Central memory CD8-positive, alpha-beta T cell (primary cell): ENCODE measurements at regions not wholly inside any gene's neighbourhood (a gene's known extent, or its start where the extent isn't known, plus 50 kb on each side); places are given as distances from the start of the nearest gene placed in this dataset.
"Not testable (repeated sequence)": the region's sequence is repeated elsewhere in the genome, so short reads cannot be mapped to it uniquely, and the experiment has no call there.

Experiments used
- ATAC-seq: fragments of 150-1000 bp; cut with Tn5 transposase; replicated peaks from 2 replicates; pipeline ENCODE4 v1.10.0; 2022; ENCODE audit warnings: mild to moderate bottlenecking, moderate FRiP score, moderate number of reproducible peaks; ENCODE audit not compliant: poor library complexity, severe bottlenecking; ENCODE audit errors: extremely low read depth
- DNase-seq, 2 donors: peaks; one replicate each; pipeline ENCODE4 v3.0.0; 2021; ENCODE audit warnings: low spot score in 2 of 2
- H3K27ac Mint-ChIP-seq: one replicate; pipeline ENCODE4 v1.8.0; 2022; ENCODE audit warnings: low read depth, mild to moderate bottlenecking, moderate library complexity, mixed read lengths
- H3K27me3 Mint-ChIP-seq: one replicate; pipeline ENCODE4 v1.8.0; 2022; ENCODE audit warnings: mixed read lengths
- H3K36me3 Mint-ChIP-seq: one replicate; pipeline ENCODE4 v1.8.0; 2022; ENCODE audit warnings: mild to moderate bottlenecking, moderate library complexity, mixed read lengths; ENCODE audit not compliant: insufficient read depth
- H3K4me1 Mint-ChIP-seq: one replicate; pipeline ENCODE4 v1.8.0; 2022; ENCODE audit warnings: mixed read lengths
- H3K4me3 Mint-ChIP-seq: one replicate; pipeline ENCODE4 v1.8.0; 2022; ENCODE audit warnings: mild to moderate bottlenecking, moderate library complexity, mixed read lengths
- H3K9me3 Mint-ChIP-seq: one replicate; pipeline ENCODE4 v1.8.0; 2022; ENCODE audit warnings: mixed read lengths

DNA sequence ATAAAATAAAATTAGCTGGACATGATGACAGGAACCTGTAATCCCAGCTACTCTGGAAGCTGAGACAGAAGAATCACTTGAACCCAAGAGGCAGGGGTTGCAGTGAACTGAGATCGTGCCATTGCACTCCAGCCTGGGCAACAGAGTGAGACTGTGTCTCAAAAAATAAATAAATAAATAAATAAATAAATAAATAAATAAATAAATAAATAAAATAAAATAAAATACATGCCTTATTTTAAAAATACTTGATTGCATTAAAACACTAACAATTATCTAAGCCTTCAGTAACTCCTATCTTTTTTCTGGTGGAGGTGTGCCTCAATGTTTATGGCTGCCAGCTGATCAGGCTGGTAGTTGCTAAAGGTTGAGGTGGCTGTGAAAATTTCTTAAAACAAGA is 1329.6 kb upstream of the CITED2 start:
- not testable (repeated sequence) for H3K27ac Mint-ChIP-seq, H3K4me1 Mint-ChIP-seq, H3K4me3 Mint-ChIP-seq, H3K36me3 Mint-ChIP-seq, H3K9me3 Mint-ChIP-seq, ATAC-seq, H3K27me3 Mint-ChIP-seq, DNase-seq

DNA sequence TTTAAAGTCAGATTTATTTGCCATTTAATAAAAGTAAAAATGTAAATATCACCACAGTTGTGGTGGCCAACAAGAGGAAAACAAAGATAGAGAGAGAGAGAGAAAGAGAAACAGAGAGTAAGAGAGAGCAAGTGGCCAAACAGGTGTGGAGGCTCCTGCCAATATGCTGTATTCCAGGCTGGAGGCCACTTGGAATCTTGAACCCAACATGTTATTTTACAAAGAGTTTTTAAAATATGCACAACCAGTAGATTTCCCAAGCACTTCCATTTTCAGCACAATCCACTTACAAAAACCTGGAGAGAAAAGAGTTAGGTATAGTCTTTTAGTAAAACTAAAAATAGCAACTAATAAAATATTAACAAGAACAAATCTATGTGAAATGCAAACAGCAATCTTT is 1323.1 kb upstream of the CITED2 start:
- no peak overlapping the region for H3K27ac Mint-ChIP-seq
- H3K4me3 Mint-ChIP-seq, result no peak overlapping the region
- H3K4me1 Mint-ChIP-seq, result no peaks in the 10 kb centered on the region
- DNase-seq, result no peak
- H3K27me3 Mint-ChIP-seq, result no peaks in the 10 kb centered on the region
- no peaks in the 10 kb centered on the region for H3K36me3 Mint-ChIP-seq
- H3K9me3 Mint-ChIP-seq, result no peaks in the 10 kb centered on the region
- no peak for ATAC-seq

DNA sequence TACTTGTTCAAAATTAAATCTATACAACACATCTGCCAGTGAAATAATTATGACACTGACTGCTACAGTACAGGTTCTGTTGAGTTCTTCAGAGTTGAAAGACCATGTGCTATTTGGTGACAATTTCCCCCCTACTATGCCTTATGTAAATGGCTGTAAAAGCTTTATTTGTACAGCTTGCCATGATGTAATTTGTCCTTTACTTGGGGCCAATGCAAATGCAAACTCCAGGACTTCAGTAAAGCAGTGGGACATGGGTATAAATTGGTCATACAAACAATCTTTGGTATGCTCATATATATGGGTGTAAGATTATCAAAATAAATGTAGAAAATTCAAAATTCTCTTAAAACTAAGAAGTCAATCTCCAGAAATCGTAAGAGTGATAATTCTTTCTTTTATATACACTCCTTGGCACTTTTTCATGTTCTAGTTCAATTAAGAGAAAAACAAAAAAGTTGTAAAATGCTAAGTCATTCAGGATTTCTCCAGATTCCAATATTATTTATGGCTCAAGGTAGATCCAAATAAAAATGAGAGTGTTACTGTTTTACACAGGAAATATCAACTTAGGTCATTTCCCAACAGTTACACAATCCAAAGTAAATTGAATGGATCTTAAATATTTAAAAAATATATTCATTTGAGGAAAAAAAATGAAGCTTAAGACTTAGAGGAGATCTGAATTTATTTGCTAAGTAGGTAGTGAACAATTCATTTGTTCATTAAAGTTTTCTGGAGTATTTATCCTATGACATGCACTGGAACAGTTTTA is 1310.5 kb upstream of the CITED2 start:
- ATAC-seq (no peak), DNase-seq (no peak)
- H3K9me3 Mint-ChIP-seq, result no peaks in the 10 kb centered on the region
- no peaks in the 10 kb centered on the region for H3K27me3 Mint-ChIP-seq
- no peaks in the 10 kb centered on the region for H3K36me3 Mint-ChIP-seq
- H3K4me3 Mint-ChIP-seq, result no peak overlapping the region
- H3K27ac Mint-ChIP-seq, result no peak overlapping the region
- H3K4me1 Mint-ChIP-seq, result no peaks in the 10 kb centered on the region

DNA sequence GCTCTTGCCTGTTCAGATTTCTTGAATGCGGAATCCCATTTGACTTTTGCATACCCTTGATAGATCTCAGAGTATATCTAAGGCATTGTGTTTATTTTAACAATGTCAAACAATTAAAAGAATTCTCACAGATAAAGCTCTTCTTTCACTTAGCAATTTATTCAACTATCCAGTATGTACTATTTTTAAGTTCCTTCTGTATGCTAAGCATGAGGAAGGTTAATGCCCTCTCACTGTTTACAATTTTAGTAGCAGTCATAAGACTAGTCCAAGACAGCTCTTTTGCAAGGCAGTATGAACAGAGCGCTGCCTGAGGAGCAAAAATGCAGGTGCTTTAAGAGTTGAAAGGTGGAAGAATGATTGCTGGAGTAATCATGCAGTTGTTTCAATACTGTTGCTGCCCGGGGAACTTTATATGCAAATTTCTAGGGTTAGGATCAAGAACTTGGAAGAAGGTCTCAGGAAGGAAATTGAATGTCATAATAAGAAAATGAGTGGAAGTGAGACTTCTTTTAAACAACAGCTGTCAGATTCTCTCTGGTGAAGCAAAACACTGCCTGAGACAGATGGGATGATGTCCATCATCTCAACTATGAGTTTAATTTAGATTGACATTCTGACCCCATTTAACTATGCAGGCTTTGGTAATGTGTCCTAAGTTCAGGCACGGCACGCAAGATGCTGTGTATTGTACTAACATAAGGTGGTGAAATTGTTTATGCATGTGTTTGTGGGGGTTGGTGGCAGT is 1303.5 kb upstream of the CITED2 start:
- no peaks in the 10 kb centered on the region for H3K36me3 Mint-ChIP-seq
- ATAC-seq, result no peak
- no peaks in the 10 kb centered on the region for H3K4me1 Mint-ChIP-seq
- H3K9me3 Mint-ChIP-seq, result no peaks in the 10 kb centered on the region
- no peak overlapping the region for H3K4me3 Mint-ChIP-seq
- no peak for DNase-seq
- H3K27me3 Mint-ChIP-seq, result no peaks in the 10 kb centered on the region
- H3K27ac Mint-ChIP-seq, result no peak overlapping the region

DNA sequence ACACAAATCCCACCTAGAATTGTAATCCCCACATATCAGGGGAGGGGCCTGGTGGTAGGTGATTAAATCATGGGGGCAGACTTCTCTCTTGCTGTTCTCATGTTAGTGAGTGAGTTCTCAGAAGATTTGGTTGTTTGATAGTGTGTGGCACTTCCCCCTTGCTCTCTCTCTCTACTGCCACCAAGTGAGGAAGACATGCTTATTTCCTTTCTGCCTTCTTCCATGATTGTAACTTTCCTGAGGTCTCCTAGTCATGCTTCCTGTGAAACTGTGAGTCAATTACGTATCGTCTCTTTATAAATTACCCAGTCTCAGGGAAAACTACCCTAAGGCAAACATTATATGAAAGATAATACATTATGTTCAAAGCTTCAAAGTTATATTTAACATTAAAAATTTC is 1297.5 kb upstream of the CITED2 start:
- H3K27me3 Mint-ChIP-seq, result peaks cover 6% of the 10 kb centered on the region
- peaks cover 5% of the 10 kb centered on the region for H3K4me1 Mint-ChIP-seq
- no peak for ATAC-seq
- no peak overlapping the region for H3K4me3 Mint-ChIP-seq
- no peaks in the 10 kb centered on the region for H3K36me3 Mint-ChIP-seq
- DNase-seq, result no peak
- no peaks in the 10 kb centered on the region for H3K9me3 Mint-ChIP-seq
- H3K27ac Mint-ChIP-seq, result no peak overlapping the region

DNA sequence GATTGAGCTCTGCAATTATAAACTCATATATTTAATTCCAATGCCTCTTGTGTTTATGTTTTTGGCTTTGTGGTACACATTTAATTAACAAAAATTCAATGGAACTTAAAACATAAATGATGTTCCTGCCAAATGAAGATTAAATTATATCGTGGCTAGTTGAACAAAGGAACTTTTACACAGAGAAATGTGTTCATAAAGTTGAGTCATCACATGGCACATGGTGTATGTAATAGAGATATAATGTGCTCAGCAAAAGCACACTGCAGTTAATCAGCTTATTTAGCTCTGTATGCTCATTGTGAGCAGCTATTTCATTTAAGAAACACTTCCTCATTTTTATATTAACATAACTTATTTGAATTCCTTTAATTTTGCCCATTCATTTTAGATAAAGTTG is 1295.6 kb upstream of the CITED2 start:
- H3K4me1 Mint-ChIP-seq, result peaks cover 5% of the 10 kb centered on the region
- H3K27ac Mint-ChIP-seq, result no peak overlapping the region

DNA sequence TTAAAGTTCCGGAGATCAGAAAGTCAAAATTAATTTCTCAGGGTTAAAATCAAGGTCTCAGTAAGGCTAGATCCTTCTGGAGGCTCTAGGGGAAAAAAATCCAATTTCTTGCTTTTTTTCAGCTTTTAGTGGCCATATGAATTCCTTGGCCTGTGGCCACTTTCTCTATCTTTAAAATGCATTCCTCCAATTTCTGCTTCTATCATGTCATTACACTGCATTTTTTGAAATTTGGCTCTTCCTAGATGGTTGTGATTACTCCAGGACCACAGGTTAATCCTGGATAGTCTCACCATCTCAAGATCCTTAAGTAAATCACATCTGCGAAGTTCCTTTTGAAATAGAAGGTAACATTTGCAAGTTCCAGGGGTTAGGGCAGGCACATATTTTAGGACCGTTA is 1294.9 kb upstream of the CITED2 start:
- H3K9me3 Mint-ChIP-seq, result no peaks in the 10 kb centered on the region
- H3K4me1 Mint-ChIP-seq, result peaks cover 5% of the 10 kb centered on the region
- H3K27ac Mint-ChIP-seq, result no peak overlapping the region
- no peaks in the 10 kb centered on the region for H3K36me3 Mint-ChIP-seq
- DNase-seq (no peak), ATAC-seq (no peak)
- H3K27me3 Mint-ChIP-seq, result peaks cover 6% of the 10 kb centered on the region
- no peak overlapping the region for H3K4me3 Mint-ChIP-seq

More for the DNA sequence above, 1295.6 kb upstream of the CITED2 start:
- Mint-ChIP-seq H3K36me3 (no peaks in the 10 kb centered on the region), H3K9me3 (no peaks in the 10 kb centered on the region), H3K27me3 (peaks cover 6% of the 10 kb centered on the region), H3K4me3 (no peak overlapping the region)
- no peak for DNase-seq
- no peak for ATAC-seq

DNA sequence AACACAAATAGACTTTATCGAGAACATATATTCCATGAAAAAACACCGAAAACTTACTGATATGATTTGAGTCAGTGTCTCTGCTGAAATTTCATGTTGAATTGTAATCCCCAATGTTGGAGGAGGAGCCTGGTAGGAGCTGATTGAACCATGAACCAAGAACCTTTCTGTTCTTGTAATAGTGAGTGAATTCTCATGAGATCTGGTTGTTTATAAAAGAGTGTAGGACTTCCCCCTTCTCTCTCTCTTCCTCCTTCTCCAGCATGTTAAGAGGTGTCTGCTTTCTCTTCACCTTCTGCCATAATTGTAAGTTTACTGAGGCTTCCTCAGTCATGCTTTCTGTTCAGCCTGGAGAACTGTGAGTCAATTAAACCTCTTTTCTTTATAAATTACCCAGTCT is 1289.3 kb upstream of the CITED2 start:
- H3K9me3 Mint-ChIP-seq, result no peaks in the 10 kb centered on the region
- H3K27ac Mint-ChIP-seq, result no peak overlapping the region
- ATAC-seq (no peak), DNase-seq (no peak)
- H3K27me3 Mint-ChIP-seq, result no peaks in the 10 kb centered on the region
- no peaks in the 10 kb centered on the region for H3K4me1 Mint-ChIP-seq
- H3K36me3 Mint-ChIP-seq, result no peaks in the 10 kb centered on the region
- H3K4me3 Mint-ChIP-seq, result no peak overlapping the region

DNA sequence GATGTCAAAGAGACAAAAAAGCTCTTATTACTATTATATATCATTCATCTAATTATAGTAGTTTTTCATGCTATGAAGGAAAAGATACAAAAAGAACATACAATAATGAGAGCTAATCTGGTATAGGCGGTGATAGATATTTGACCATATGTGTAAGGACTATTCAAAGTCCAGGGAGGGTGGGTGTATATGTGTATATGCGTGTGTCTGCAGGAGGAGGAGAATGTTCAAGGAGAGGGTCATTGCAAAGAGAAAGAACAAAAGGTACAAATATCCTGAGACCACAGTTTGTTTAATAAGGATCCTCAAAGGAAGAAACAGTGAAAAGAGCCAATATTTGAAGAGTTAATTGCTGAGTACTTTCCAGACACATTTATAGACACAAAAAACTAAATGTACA is 1288.6 kb upstream of the CITED2 start:
- Mint-ChIP-seq H3K27me3 (no peaks in the 10 kb centered on the region), H3K27ac (no peak overlapping the region), H3K9me3 (no peaks in the 10 kb centered on the region), H3K4me1 (no peaks in the 10 kb centered on the region), H3K4me3 (no peak overlapping the region), H3K36me3 (no peaks in the 10 kb centered on the region)
- ATAC-seq (no peak), DNase-seq (no peak)

DNA sequence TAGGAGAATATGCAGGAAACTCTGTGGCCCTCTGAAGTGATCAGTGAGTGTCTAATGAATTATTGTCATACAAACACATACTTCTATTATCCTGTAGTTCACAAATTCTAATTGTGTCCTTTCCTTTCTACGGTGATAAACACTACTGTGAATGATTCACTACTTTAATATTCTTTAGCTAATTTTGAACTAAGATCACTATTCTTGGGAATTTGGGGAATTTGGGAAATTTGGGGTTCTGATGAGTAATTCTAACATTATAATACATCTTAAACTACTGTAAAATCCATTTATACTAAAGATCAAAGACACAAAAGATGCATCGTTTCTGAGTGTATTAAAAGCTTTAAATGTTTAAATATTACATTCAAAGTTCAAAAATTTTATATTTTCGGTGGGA is 1287.2 kb upstream of the CITED2 start:
- no peak overlapping the region for H3K4me3 Mint-ChIP-seq
- H3K27ac Mint-ChIP-seq, result no peak overlapping the region
- DNase-seq (no peak), ATAC-seq (no peak)
- H3K9me3 Mint-ChIP-seq, result no peaks in the 10 kb centered on the region
- no peaks in the 10 kb centered on the region for H3K36me3 Mint-ChIP-seq
- H3K4me1 Mint-ChIP-seq, result no peaks in the 10 kb centered on the region
- no peaks in the 10 kb centered on the region for H3K27me3 Mint-ChIP-seq

DNA sequence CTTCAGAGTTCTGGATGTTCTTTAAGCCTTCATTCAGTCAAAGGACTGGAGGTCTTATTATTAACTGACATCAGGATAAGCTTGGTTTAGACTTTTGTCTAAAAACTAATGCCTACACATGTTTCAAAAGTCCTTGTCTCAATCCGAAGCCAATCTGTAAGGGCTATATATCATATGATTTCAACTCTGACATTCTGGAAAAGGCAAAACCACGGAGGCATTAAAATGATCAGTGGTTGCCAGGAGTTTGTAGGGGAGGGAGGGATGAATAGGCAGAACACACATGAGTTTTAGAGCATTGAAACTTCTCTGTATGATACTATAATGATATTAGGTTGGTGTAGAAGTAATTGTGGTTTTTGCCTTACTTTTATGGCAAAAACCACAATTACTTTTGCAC is 1285.8 kb upstream of the CITED2 start:
- DNase-seq, result no peak
- Mint-ChIP-seq H3K9me3 (no peaks in the 10 kb centered on the region), H3K4me3 (no peak overlapping the region), H3K27me3 (no peaks in the 10 kb centered on the region), H3K36me3 (no peaks in the 10 kb centered on the region), H3K4me1 (no peaks in the 10 kb centered on the region), H3K27ac (no peak overlapping the region)
- no peak for ATAC-seq

DNA sequence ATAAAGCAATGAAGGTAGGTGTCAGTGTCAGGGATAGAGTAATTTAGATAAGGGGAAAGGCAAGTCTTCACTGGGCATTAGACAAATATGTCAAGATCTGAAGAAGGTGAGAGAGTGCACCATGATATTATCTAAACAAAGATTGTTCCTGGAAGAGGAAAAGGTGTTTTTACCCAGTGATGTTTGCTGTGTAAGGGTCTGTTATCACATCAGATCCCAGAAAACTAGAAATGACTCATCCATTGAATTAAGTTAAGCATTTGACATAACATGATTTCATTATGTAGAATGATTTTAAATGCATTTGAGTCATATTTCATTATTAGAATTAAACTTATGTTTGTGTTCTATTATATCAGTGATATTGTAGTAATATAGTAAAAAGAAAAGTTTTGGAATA is 1279.5 kb upstream of the CITED2 start:
- H3K4me3 Mint-ChIP-seq, result no peak overlapping the region
- no peak for DNase-seq
- no peaks in the 10 kb centered on the region for H3K27me3 Mint-ChIP-seq
- ATAC-seq, result no peak
- H3K9me3 Mint-ChIP-seq, result peaks cover 5% of the 10 kb centered on the region
- no peak overlapping the region for H3K27ac Mint-ChIP-seq
- H3K36me3 Mint-ChIP-seq, result no peaks in the 10 kb centered on the region
- H3K4me1 Mint-ChIP-seq, result no peaks in the 10 kb centered on the region

DNA sequence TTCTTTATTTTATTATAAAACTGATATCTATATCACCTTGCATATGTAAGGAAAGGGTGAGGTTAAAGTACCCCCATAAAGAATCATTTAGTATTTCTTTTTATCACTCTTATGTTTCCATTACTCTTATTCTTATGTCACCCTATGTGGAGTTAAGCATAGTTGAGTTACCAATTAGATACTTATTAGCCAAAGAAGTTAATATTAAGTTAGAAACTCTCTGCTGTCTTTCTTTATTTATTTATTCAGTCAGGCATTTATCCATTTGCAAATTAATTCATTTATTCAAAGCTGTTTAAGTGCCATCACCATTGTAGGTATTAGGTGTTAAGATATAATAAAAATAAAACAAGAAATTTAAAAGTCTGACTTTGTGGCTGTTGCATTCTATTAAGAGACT is 1279.1 kb upstream of the CITED2 start:
- Mint-ChIP-seq H3K27ac (no peak overlapping the region), H3K9me3 (peaks cover 5% of the 10 kb centered on the region), H3K4me1 (no peaks in the 10 kb centered on the region), H3K27me3 (no peaks in the 10 kb centered on the region), H3K4me3 (no peak overlapping the region), H3K36me3 (no peaks in the 10 kb centered on the region)
- ATAC-seq (no peak), DNase-seq (no peak)
